HG03354 (cell line): ENCODE measurements at regions not wholly inside any gene's neighbourhood (a gene's known extent, or its start where the extent isn't known, plus 50 kb on each side); places are given as distances from the start of the nearest gene placed in this dataset.

Source experiments
- ATAC-seq: cut with Tn5 transposase; IDR thresholded peaks from one replicate; pipeline ENCODE4 v1.9.1; 2021; ENCODE audit warnings: mild to moderate bottlenecking; ENCODE audit not compliant: unreplicated experiment, poor library complexity, severe bottlenecking

- no peak for ATAC-seq
These were observed 311.9 kb downstream of the TCERG1L start for GRCh38 chr10:130999376-131000202.

GRCh38 chr10:131000244-131000643, 311.3 kb downstream of the TCERG1L start:
- ATAC-seq: no peak

- ATAC-seq: no peak
These were observed 310.8 kb downstream of the TCERG1L start for GRCh38 chr10:131000743-131001142.

- no peak for ATAC-seq
These were observed 310.1 kb downstream of the TCERG1L start for GRCh38 chr10:131001438-131001837.

- ATAC-seq: no peak
These were observed 309.3 kb downstream of the TCERG1L start for GRCh38 chr10:131002031-131002861.

GRCh38 chr10:131003455-131003854, 308.1 kb downstream of the TCERG1L start:
- ATAC-seq: no peak

- ATAC-seq: no peak
These were observed 307.2 kb downstream of the TCERG1L start for GRCh38 chr10:131004276-131004675.

- ATAC-seq: no peak
These were observed 304.9 kb downstream of the TCERG1L start for GRCh38 chr10:131006458-131007256.

GRCh38 chr10:131009791-131010190, 301.7 kb downstream of the TCERG1L start:
- ATAC-seq: no peak

GRCh38 chr10:131010965-131011575, 300.5 kb downstream of the TCERG1L start:
- no peak for ATAC-seq

- no peak for ATAC-seq
These were observed 299.4 kb downstream of the TCERG1L start for GRCh38 chr10:131011936-131012640.

- ATAC-seq: no peak
These were observed 298.9 kb downstream of the TCERG1L start for GRCh38 chr10:131012641-131012985.

- ATAC-seq: no peak
These were observed 298.1 kb downstream of the TCERG1L start for GRCh38 chr10:131013281-131013912.

- ATAC-seq: no peak
These were observed 297.2 kb downstream of the TCERG1L start for GRCh38 chr10:131014271-131014670.

GRCh38 chr10:131015271-131015670, 296.2 kb downstream of the TCERG1L start:
- no peak for ATAC-seq

GRCh38 chr10:131016556-131016955, 295.0 kb downstream of the TCERG1L start:
- ATAC-seq: no peak

- no peak for ATAC-seq
These were observed 293.8 kb downstream of the TCERG1L start for GRCh38 chr10:131017566-131018285.

GRCh38 chr10:131018886-131019500, 292.5 kb downstream of the TCERG1L start:
- no peak for ATAC-seq
